Sigmoid colon (tissue), 4 donors: ENCODE measurements at regions not wholly inside any gene's neighbourhood (a gene's known extent, or its start where the extent isn't known, plus 50 kb on each side); places are given as distances from the start of the nearest gene placed in this dataset.

Source experiments
- EP300 ChIP-seq, 4 donors: sonication (generic); formaldehyde crosslinking; IDR thresholded peaks; one replicate each; pipeline ENCODE4 v1.6.1; 2017; ENCODE audit warnings: antibody characterized with exemption in 4 of 4
- POLR2AphosphoS5 ChIP-seq, 4 donors: sonication (generic); formaldehyde crosslinking; IDR thresholded peaks; one replicate each; pipeline ENCODE4 v1.6.1; 2017; ENCODE audit warnings: antibody characterized with exemption in 4 of 4
- TF ChIP-seq, protein P1 (sequence below), 4 experiments: fragments of 450-650 bp in 3 of 4; fragments of 200-600 bp in 1 of 4; IDR thresholded peaks; one replicate each; pipeline ENCODE4 v1.5.1; 2016 to 2019; ENCODE audit warnings: antibody characterized with exemption in 4 of 4, mild to moderate bottlenecking in 3 of 4, moderate library complexity in 2 of 4

DNA sequence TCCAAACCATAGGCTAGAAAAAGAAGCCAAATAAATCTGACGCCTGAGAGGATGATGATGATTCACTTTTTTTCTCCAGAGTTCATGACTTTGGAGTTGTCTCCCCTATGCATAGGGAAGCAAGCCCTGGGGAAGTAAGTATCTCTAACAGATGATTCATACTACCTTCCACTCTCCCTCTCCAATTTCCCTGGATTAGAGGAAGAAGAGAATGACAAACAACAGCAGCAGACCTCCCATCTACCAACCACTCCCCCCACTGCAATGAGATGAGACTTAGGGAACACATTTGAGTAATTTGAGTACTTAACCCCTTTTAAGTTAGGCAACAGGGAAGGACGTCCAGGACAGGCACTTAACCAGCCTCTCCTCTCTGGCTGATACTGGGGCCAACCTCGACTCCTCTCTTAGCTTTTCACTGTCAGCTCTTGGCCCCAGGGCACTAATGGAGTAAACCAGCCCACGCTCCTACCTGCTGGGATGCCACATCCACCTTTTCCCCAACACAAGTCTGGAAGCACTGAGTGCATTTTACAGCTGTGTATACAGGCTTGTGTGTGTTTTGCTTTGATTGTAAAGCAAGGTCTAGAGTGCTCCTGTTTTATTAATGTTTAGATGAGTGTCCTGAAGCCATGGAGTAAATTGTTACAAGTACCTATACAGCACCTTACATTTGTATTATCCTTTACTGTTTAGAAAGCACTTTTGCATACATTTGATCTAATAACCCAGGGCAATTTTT is 180.7 kb downstream of the PHLDA1 start:
- TF ChIP-seq, protein P1, sequence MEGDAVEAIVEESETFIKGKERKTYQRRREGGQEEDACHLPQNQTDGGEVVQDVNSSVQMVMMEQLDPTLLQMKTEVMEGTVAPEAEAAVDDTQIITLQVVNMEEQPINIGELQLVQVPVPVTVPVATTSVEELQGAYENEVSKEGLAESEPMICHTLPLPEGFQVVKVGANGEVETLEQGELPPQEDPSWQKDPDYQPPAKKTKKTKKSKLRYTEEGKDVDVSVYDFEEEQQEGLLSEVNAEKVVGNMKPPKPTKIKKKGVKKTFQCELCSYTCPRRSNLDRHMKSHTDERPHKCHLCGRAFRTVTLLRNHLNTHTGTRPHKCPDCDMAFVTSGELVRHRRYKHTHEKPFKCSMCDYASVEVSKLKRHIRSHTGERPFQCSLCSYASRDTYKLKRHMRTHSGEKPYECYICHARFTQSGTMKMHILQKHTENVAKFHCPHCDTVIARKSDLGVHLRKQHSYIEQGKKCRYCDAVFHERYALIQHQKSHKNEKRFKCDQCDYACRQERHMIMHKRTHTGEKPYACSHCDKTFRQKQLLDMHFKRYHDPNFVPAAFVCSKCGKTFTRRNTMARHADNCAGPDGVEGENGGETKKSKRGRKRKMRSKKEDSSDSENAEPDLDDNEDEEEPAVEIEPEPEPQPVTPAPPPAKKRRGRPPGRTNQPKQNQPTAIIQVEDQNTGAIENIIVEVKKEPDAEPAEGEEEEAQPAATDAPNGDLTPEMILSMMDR (IDR thresholded peaks at IDR 0.05), result no peak
- TF ChIP-seq EP300 (IDR thresholded peaks at IDR 0.05) (no peak), POLR2AphosphoS5 (IDR thresholded peaks at IDR 0.05) (no peak)
